GM18867 (cell line): ENCODE measurements at regions not wholly inside any gene's neighbourhood (a gene's known extent, or its start where the extent isn't known, plus 50 kb on each side); places are given as distances from the start of the nearest gene placed in this dataset.
"Not testable (repeated sequence)": the region's sequence is repeated elsewhere in the genome, so short reads cannot be mapped to it uniquely, and the experiment has no call there.

Experiments used
- ATAC-seq: cut with Tn5 transposase; IDR thresholded peaks from one replicate; pipeline ENCODE4 v1.9.1; 2021; ENCODE audit warnings: mild to moderate bottlenecking, moderate library complexity; ENCODE audit not compliant: unreplicated experiment

DNA sequence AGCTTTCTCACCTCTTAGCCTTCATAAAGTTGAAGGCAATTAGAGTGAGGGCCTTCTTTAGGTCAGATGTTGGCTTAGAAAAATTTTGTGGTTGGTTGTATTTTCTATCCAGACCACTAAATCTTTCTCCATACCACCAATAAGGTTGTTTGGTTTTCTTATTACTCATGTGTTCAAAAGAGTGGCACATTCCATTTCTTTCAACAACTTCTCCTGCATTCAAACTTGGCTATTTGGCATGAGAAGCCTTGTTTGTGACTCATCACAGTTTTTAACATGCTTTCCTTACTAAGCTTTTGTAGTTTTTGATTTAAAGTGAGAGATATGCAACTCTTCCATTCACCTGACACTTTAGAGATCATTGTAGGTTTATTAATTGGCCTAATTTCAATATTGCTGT, 949.6 kb downstream of the TBC1D32 start:
- no peak for ATAC-seq

DNA sequence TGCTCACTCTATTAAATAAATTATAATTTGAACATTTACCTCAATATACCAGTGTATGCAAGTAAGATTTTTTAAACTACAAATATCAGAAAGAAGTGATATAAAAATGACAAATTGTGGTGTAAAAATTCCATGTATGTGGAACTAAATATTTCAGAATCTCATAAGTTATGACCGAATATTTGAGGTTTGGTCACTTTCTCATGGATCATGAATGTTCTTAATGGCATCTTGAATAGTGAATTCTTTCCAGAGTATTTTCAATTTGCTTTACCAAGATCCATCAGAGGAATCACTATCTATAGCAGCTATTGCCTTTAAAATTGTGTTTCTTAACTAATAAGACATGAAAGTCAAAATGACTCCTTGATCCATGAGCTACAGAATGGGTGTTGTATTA, 950.6 kb downstream of the TBC1D32 start:
- ATAC-seq = no peak

DNA sequence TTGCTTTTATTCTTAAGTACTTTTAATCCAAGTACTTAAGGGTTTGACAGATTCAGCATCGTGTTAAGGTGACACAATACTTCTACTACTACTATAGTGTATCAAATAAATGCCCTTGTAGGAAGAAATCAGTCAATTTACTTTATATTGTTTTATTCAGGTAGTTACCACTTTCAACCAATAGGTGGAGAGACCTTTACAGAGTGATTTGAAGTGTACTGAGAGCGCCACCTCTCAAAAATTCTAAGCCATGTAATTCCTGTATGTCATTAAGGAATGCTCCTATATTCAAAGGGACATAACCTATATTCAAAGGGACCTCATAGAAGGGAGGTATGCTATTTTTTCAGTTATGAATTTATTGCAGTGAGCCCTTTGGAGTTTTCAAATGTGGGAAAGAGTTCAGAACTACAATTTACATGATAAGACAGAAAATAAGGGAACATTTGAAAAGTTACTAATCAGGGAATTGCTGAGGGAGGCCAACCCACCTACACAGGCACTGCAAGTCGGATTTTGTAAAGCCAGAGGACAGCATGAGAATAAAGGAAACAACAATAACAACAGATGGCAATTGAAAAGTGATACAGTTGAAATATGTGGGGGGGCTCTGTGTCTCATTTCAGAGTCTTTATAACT, 955.6 kb downstream of the TBC1D32 start:
- peak; percentile 93 for ATAC-seq

DNA sequence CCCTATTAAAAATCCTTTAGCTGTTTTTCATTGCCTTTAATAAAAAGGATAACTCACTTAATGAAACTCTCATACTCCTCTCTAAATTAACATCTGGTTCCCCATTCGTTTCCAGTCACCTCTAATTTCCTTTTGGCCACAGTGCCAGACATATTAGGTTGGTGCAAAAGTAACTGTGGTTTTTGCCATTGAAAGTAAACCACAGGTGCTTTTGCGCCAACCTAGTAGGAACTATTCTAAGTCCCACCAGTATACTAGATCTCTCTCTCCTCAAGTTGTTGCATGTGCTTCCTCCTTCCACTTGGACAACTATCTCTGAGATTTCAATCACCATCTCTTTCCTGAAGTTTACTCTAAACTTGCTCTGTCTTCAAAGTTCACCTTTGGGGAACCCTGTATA, 961.1 kb downstream of the TBC1D32 start:
- no peak for ATAC-seq

DNA sequence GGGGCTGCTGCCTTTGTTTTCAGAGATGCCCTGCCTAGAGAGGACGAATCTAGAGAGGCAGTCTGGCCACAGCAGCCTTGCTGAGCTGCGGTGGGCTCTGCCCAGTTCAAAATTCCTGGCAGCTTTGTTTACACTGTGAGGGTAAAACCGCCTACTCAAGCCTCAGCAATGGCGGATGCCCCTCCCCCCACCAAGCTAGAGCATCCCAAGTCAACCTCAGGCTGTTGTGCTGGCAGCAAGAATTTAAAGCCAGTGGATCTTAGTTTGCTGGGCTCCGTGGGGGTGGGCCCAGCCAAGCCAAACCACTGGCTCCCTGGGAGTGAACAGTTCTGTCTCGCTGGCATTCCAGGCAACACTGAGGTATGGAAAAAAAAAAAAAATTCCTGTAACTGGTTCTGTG, 970.9 kb downstream of the TBC1D32 start:
- no peak for ATAC-seq

DNA sequence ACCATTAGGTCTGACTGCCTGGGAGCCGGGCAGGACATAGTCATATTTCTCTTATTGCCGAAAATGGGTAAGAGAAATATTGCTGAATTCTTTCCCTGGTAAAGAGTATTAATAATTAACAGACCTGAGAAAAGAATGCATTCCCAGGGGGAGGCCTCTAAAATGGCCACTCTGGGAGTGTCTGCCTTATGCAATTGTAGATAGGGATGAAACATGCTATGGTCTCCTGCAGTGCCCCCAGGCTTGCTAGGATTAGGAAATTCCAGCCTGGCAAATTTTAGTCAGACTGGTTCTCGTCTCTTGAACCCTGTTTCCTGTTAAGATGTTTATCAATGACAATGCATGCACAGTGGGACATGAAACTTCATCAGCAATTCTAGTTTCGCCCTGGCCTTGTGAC, 975.7 kb downstream of the TBC1D32 start:
- not testable (repeated sequence) for ATAC-seq

DNA sequence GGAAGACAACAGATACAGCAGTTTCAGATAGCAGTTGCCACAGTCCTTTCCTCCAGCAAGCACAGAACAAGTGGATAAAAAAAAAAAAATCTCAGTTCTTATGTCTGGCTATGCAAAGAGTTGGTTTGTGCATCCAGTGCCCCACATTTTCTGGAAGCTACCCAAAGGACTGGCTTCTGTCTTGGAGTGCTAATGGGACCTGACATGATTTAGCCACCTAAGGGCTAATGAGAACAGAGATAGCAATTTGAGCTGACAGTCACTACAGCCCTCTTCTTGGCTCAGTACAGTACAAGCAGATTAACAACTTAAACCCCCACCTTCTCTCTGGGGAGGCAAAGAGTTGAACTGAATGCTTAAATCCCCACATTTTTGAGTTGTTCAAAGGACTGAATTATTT, 976.8 kb downstream of the TBC1D32 start:
- no peak for ATAC-seq

DNA sequence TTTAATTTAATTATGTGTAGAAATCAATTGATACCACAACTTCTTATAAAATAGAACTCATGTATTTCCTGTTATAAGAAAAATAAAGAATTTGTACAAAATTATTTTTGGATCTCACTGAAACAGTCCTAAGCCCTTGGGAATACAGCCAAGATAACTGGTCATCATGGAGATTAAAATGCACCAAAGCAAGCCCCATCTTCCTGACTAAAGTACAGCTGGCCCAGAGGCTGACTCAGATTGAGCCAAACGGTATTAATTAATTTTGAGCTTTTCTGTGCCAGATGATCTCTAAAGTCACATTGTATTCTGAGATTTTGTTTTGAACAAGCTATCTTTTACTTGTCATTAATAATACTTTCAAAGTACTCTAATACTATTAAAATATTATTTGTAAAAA, 978.5 kb downstream of the TBC1D32 start:
- ATAC-seq = no peak

DNA sequence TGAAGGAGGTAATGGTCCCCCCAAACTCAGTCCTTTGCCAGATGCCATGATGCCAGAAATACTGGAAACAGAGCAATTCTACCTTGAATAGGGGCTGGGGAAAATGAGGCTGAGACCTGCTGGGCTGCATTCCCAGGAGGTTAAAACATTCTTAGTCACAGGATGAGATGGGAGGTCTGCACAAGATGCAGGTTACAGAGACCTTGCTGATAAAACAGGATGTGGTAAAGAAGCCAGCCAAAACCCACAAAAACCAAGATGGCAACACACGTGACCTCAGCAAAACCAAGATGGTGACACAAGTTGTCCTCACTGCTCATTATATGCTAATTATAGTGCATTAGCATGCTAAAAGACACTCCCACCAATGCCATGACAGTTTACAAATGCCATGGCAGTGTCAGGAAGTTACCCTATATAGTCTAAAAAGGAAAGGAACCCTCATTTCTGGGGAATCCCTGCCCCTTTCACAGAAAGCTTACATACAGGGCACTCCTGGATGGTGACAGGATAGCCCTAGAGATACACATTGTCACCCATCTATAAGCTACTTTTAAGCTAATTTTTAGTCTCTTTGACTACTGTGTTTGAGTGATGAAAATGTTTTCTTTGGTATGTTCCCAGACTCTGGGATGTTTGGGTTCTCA, 979.7 kb downstream of the TBC1D32 start:
- no peak for ATAC-seq

DNA sequence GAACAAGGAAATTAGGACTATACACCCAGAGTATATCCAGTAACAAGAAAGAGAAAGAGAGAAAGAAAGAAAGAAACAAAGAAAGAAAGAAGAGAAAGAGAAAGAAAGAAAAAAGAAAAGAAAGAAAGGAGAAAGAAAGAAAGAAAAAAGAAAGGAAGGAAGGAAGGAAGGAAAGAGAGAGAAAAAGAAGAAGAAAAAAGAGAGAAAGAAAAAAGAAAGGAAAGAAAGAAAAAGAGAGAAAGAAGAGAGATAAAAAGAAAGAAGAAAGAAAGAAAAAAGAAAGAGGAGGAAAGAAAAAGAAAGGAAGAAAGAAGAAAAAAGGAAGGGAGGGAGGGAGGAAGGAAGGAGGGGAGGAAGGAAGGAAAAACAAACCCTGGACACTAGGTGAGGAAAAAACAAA, 981.8 kb downstream of the TBC1D32 start:
- no peak for ATAC-seq

DNA sequence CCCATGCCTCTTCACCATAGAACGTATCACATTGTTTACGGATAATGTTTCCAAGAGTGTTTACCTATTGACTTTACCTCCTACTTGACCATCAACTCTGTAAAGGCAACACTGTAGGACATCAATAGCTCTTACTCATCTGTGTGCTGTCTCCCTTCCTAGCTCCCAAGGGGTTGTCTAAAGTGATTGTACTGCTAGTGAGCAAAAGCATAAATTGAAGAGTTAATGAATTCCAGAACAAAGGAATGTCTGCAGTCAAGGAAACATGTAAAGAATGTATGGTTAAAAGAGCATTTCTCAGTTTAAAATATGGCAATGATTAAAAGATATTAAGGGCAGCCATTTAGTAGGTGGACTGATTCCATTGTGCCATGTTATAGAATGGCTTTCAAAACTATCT, 985.4 kb downstream of the TBC1D32 start:
- ATAC-seq = no peak

DNA sequence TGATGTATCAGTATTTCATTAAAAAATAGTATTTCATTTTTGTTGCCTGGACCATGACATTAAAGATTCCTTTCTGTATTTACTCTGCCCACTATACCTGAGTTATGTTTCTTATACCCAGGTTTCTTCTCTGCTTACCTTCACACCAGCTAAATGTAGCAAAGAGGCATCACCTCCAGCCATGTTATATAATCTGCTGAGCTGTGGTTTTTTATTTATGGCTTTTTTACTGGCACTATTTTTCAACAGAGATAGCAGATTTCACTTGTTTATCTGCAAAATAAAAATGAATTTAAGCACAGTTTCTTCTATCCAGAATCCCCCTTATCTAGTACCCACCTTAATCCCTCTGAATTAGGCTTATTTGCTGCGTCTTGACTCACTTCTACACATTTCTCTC, 979.0 kb upstream of the MAN1A1 start:
- no peak for ATAC-seq

DNA sequence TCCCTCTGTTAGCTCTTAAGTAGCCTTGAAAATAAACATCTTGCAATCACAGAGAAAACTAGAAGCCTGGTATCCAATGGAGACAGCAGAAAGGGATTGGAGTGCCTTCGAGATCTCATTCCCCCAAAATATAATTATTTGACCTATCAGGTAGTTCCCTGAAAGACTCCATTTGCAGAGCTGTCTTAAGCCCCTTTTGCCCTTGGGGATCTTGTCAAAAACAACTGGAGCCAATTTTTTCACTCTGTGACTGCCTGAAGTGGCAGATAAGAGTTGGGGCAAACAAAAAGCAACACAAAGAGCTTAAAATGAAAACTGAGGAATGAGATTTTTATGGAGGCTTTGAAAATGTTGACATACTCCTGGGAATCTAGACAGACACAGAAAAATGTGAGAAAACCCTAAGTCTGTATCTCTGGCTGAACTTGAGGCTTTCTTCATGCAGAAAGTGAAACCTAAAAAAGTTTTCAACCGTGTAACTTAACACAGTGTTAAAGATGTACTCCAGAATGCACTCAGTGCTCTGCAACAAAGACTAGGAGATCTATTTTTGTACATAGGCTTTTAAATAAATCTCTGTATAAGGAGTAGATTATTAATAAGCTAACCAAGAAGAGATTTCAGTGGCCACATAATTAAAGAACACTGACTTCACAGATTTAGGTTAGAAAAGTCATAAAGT, 971.1 kb upstream of the MAN1A1 start:
- ATAC-seq = peak; percentile 56

DNA sequence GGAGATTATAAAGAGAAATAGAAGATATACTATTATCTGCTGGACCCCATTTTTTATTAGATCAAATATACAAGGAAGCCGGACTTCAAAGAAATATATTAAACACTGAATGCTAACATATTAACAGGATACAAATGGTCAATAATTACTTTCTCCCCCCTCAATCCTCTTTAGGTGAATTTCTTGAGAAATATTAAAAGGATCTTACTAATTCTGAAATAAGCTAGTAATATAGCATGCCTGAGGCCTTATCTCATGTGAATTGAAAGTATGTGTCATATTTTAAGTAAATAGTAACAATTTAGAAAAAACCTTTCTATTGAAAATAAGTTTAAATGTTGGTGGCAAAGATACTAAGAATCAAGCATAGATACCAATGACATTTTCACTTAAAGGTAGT, 954.7 kb upstream of the MAN1A1 start:
- ATAC-seq = no peak

DNA sequence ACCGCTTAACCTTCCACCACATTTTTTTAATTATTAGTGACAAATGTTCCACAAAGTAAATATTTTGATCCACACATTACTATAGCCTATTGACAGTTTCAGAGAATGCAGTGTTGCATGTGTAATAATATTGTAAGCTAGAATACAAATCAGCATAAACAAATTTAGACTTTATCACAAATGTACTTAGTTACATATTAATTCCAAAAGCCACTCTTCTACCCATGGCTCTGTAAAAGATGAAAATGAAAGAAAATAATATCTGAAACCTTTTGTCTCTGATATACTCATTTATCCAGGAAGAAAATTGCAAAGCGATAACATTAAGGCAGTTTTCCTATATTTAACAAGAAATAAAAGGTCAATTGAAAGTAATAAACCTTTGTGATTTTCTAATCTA, 954.0 kb upstream of the MAN1A1 start:
- ATAC-seq = no peak

DNA sequence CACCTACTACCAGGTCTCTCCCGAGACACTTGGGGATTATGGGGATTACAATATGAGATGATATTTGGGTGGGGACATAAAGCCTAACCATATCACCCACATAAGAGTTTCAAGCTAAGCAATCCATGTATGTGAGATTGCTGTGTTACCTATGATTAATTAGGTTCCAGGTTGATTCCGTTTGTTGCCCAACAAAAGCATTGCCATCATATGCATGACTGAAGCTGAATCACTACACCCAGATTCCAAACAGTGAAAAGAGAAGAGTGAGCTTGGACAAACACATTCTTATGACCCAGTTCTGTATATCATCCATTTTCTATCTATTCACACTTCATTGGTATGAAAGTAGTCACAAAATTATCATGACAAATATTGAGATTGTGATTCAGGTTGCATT, 952.5 kb upstream of the MAN1A1 start:
- no peak for ATAC-seq

DNA sequence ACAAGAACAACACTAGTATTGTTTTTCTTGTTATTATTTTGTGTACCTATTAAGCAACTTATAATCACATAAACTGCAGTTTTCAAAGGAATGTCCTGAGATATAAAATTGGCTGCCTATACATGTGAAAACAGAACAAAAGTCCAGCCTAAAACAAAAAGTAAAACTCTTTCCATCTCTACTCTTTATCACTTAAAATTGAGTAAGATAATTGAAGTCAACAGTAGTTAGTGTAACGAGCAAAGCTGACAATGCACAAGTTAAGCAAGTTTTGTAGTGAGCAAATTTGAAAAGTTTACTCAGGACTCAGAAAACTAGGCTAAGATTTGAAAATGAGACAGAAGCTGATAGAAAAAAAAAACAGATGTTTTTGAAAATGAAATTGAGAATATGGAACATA, 941.4 kb upstream of the MAN1A1 start:
- ATAC-seq = no peak

DNA sequence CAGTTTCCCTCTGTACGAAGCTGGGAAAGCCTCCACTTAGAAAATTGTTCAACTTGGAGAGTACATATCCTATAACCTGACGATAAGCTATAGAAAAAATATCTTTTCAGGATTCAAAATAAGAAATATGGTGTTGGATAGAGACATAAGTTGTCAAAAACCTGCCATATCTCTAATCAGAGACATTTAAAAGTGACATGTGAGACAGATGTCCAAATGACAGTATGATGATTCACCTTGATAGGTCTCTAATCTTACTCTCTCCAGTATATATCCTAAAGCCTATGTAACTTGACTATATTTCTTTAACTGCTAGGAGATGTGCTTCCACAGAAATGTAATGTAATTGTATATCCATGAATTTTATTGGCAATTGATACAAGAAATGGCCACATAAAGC, 932.4 kb upstream of the MAN1A1 start:
- ATAC-seq = no peak

DNA sequence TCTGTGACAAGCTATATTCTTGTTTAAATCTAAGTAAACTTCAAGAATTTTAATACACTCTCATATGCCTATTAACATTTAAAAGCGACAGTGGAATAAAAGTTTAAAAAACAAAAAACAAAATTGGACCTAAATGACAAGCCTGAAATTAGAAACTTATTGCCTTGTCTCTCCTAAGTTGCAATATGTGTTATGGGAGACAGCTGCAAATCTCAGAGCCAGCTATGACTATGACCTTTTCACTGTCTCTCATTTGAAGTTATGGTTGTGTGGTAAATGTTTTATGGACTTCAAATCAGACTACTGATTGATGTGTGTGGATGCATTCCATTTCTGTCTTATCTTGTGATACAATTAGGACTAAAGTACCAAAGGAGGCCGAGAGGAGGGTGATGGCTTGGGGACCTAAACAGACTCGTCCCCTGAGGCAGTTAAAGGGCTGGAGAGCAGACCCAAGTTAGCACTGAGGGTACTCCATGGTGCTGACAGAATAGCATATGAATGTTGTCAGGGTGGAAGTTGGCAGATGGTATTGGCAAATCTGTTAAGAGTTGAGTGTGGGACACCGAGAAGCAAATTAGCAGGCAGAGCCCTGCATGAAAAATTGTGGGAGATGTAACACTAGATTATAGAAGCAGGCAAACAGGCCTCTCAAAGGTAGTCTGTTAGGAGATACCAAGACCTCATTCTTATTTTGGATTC, 930.1 kb upstream of the MAN1A1 start:
- no peak for ATAC-seq

DNA sequence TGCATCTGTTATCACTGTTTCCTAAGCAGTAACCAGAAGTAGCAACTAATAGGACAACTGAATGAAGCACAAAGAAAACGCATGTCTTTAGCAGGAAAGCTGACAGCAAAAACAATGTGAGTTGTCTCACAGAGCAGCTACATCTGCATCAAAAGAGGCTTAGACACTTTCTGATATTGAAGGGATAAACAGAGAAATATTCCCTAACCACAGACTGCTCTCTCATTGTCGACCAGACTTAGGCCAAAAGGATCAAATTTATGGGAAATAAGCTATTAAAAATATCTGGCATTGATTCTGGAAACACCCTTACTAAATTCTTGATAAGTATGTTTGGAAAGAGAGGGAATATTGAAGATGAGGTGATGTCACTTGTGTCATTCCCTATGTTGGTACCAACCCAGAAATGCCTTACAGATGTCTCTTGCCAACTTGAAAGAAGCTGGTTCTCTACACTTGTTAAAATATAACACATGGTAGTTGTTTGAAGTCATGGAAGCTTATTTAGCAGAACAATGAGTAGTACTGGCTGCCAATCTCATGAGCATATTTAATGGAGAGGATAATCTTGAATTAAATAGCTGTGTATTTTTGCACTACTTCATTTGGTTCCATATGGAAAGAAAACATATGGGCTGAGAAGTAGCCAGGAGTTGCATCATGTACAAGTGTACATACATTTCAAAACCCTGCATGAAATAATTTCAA, 929.3 kb upstream of the MAN1A1 start:
- ATAC-seq = no peak

DNA sequence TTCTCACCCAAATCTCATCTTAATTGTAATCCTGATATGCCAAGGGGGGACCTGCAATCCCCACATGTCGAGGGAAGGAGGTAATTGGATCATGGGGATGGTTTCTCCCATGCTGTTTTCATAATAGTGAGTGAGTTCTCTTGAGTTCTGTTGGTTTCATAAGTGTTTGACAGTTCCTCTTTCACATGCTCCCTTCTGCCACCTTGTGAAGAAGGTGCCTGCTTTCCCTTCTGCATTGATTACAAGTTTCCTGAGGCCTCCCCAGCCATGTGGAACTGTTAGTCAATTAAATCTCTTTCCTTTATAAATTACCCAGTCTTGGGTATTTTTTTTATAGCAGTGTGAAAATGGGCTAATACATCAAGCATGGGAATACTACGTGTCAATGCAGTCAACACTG, 925.0 kb upstream of the MAN1A1 start:
- peak; percentile 90 for ATAC-seq
